Neutrophil (primary cell): ENCODE measurements at regions not wholly inside any gene's neighbourhood (a gene's known extent, or its start where the extent isn't known, plus 50 kb on each side); places are given as distances from the start of the nearest gene placed in this dataset.

Experiments
- H3K27ac ChIP-seq: fragments of 200-600 bp; sonication (generic); 2 replicates; pipeline ENCODE4 v1.5.1; 2016; ENCODE audit warnings: mild to moderate bottlenecking, moderate library complexity
- H3K27me3 ChIP-seq: fragments of 200-600 bp; sonication (generic); 2 replicates; pipeline ENCODE4 v1.6.0; 2016; ENCODE audit warnings: mild to moderate bottlenecking
- H3K36me3 ChIP-seq: fragments of 200-600 bp; sonication (generic); 2 replicates; pipeline ENCODE4 v1.5.1; 2017
- H3K4me1 ChIP-seq, 2 experiments: fragments of 200-600 bp in 1 of 2; sonication (generic) in 1 of 2; 1 replicate in 1 of 2; 2 replicates in 1 of 2; pipeline versions ENCODE4 v1.5.1 to v1.6.1; 2013 to 2016; ENCODE audit warnings: low read depth in 1 of 2, low read length in 1 of 2, mild to moderate bottlenecking in 1 of 2, moderate library complexity in 1 of 2; ENCODE audit not compliant: control insufficient read depth in 1 of 2, insufficient read depth in 1 of 2
- H3K4me3 ChIP-seq, 2 experiments: fragments of 200-600 bp in 1 of 2; sonication (generic) in 1 of 2; 1 replicate in 1 of 2; 2 replicates in 1 of 2; pipeline ENCODE4 v1.5.1; 2013 to 2016; ENCODE audit warnings: low read depth in 1 of 2, low read length in 1 of 2, mild to moderate bottlenecking in 1 of 2, moderate library complexity in 1 of 2
- H3K9me3 ChIP-seq: fragments of 200-600 bp; sonication (generic); 2 replicates; pipeline ENCODE4 v1.5.1; 2016
- CTCF ChIP-seq: fragments of 200-600 bp; sonication (generic); IDR thresholded peaks from 2 replicates; pipeline ENCODE4 v1.5.1; 2016; ENCODE audit warnings: antibody characterized with exemption

GRCh38 chr9:78918976-78919375, 622.1 kb downstream of the PSAT1 start:
- no peaks in the 10 kb centered on the region for H3K27me3 ChIP-seq
- H3K4me1 ChIP-seq, result no peaks in the 10 kb centered on the region
- TF ChIP-seq CTCF, result no peak
- H3K36me3 ChIP-seq, result no peaks in the 10 kb centered on the region
- no peak overlapping the region for H3K4me3 ChIP-seq
- H3K27ac ChIP-seq, result no peak overlapping the region
- no peaks in the 10 kb centered on the region for H3K9me3 ChIP-seq

GRCh38 chr9:78919701-78920100, 622.8 kb downstream of the PSAT1 start:
- Histone ChIP-seq H3K27me3 (no peaks in the 10 kb centered on the region), H3K27ac (no peak overlapping the region), H3K9me3 (no peaks in the 10 kb centered on the region), H3K36me3 (no peaks in the 10 kb centered on the region), H3K4me1 (no peaks in the 10 kb centered on the region), H3K4me3 (no peak overlapping the region)
- TF ChIP-seq CTCF, result no peak

- Histone ChIP-seq H3K4me1 (no peaks in the 10 kb centered on the region), H3K4me3 (no peak overlapping the region), H3K27me3 (no peaks in the 10 kb centered on the region), H3K36me3 (no peaks in the 10 kb centered on the region), H3K9me3 (no peaks in the 10 kb centered on the region), H3K27ac (no peak overlapping the region)
- no peak for TF ChIP-seq CTCF
Measured at GRCh38 chr9:78921341-78921740, 624.4 kb downstream of the PSAT1 start.

GRCh38 chr9:78923966-78924659, 627.2 kb downstream of the PSAT1 start:
- no peaks in the 10 kb centered on the region for H3K27me3 ChIP-seq
- no peak for TF ChIP-seq CTCF
- H3K36me3 ChIP-seq, result no peaks in the 10 kb centered on the region
- no peaks in the 10 kb centered on the region for H3K4me1 ChIP-seq
- no peaks in the 10 kb centered on the region for H3K9me3 ChIP-seq
- H3K4me3 ChIP-seq, result no peak overlapping the region
- H3K27ac ChIP-seq, result no peak overlapping the region

- no peak for TF ChIP-seq CTCF
- Histone ChIP-seq H3K9me3 (no peaks in the 10 kb centered on the region), H3K27me3 (no peaks in the 10 kb centered on the region), H3K4me1 (no peaks in the 10 kb centered on the region), H3K36me3 (no peaks in the 10 kb centered on the region), H3K4me3 (no peak overlapping the region), H3K27ac (no peak overlapping the region)
Measured at GRCh38 chr9:78927099-78927940, 630.4 kb downstream of the PSAT1 start.
